Activated CD4-positive, alpha-beta T cell treated with anti-CD3 and anti-CD28 coated beads for 36 hours (primary cell): ENCODE measurements at regions not wholly inside any gene's neighbourhood (a gene's known extent, or its start where the extent isn't known, plus 50 kb on each side); places are given as distances from the start of the nearest gene placed in this dataset.

Experiments
- ATAC-seq: fragments of 200-7000 bp; cut with Tn5 transposase; one replicate; pipeline ENCODE4 v1.10.0; 2021; ENCODE audit warnings: mild to moderate bottlenecking, moderate library complexity
- CTCF ChIA-PET: fragments of 350-600 bp; sonication (Branson Sonifier 250); formaldehyde crosslinking; loops from one replicate; lab custom pipeline; 2021; ENCODE audit warnings: antibody characterized with exemption; lab: Charles Lee
- POLR2A ChIA-PET: fragments of 350-600 bp; sonication (Branson Sonifier 250); formaldehyde crosslinking; loops from one replicate; lab custom pipeline; 2021; ENCODE audit warnings: antibody characterized with exemption, inconsistent platforms; lab: Charles Lee
- DNase-seq: peaks from one replicate; pipeline ENCODE4 v3.0.0-alpha.2; 2020
- H3K27ac Mint-ChIP-seq: one replicate; pipeline ENCODE4 v1.8.0; 2021; ENCODE audit warnings: mixed read lengths
- H3K27me3 Mint-ChIP-seq: one replicate; pipeline ENCODE4 v1.8.0; 2021; ENCODE audit warnings: mixed read lengths
- H3K36me3 Mint-ChIP-seq: one replicate; pipeline ENCODE4 v1.8.0; 2021; ENCODE audit warnings: low read depth, mixed read lengths
- H3K4me1 Mint-ChIP-seq: one replicate; pipeline ENCODE4 v1.8.0; 2021; ENCODE audit warnings: mixed read lengths
- H3K4me3 Mint-ChIP-seq: one replicate; pipeline ENCODE4 v1.8.0; 2021; ENCODE audit warnings: mild to moderate bottlenecking, moderate library complexity, mixed read lengths
- H3K9me3 Mint-ChIP-seq: one replicate; pipeline ENCODE4 v1.8.0; 2021; ENCODE audit warnings: low read depth, mixed read lengths
- intact Hi-C, 2 experiments: fragments of 100-400 bp; cut with DNase I in 1 of 2; cut with micrococcal nuclease in 1 of 2; formaldehyde crosslinking; loops; one replicate each; pipeline versions ENCODE4 v1.14.2 to v1.15.1; 2022 to 2024; cut with DNase I, micrococcal nuclease

DNA sequence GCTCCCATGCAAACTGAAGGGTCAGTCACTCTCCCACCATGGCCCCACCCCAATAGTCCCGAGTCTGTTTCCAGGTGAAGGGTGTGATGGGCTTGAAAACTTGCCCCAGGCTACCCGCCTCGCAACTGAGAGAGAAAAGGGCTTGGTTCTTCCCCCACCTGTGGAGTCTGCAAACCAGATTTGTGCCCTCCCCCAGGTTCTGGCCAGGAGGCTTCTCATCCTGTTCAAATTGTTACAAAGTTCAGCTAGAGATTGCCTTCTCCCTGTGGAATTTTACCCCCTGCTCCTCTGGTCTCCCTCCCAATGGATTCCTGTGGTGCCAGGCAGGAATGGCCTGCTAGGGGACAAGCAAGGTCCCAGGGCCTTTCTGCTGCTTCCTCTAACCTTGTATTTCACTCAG is 93.1 kb upstream of the ACO1 start:
- CTCF ChIA-PET: interaction anchor here (0.7 kb wide), 1 partner anchor 19 kb away, joined by 3 read pairs; no protein-coding TSS in a partner anchor
- Mint-ChIP-seq H3K4me3 (no peak overlapping the region), H3K27ac (no peak overlapping the region), H3K4me1 (no peaks in the 10 kb centered on the region), H3K9me3 (no peaks in the 10 kb centered on the region), H3K27me3 (peaks cover 14% of the 10 kb centered on the region), H3K36me3 (no peaks in the 10 kb centered on the region)
- ATAC-seq (no peak), DNase-seq (no peak)
- intact Hi-C loops: no loop called here
- POLR2A ChIA-PET: no interaction called here

DNA sequence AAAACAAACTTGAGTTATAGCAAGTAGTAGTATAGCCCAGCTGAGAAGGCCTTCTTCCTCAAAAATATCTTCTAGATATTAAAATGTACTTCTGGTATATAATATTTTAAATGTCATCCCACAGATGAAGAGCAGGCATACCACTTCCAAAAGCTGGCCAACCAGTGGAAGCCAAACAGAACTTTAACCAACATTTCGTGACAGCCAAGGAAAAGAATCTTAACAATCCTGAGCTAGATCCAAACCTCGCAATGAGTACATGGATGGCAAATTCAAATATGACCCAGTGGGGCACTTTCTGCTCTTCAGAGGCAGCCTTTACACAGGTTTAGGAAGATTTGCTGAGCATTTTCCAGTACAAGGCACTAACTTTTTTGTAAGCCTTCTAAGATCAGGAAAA is 91.8 kb upstream of the ACO1 start:
- ChIA-PET POLR2A (no interaction called here), CTCF (no interaction called here)
- H3K9me3 Mint-ChIP-seq: no peaks in the 10 kb centered on the region
- H3K27me3 Mint-ChIP-seq: peaks cover 20% of the 10 kb centered on the region
- H3K36me3 Mint-ChIP-seq: no peaks in the 10 kb centered on the region
- no peaks in the 10 kb centered on the region for H3K4me1 Mint-ChIP-seq
- no peak overlapping the region for H3K27ac Mint-ChIP-seq
- intact Hi-C loops: no loop called here
- no peak for DNase-seq
- H3K4me3 Mint-ChIP-seq: no peak overlapping the region
- ATAC-seq: no peak

DNA sequence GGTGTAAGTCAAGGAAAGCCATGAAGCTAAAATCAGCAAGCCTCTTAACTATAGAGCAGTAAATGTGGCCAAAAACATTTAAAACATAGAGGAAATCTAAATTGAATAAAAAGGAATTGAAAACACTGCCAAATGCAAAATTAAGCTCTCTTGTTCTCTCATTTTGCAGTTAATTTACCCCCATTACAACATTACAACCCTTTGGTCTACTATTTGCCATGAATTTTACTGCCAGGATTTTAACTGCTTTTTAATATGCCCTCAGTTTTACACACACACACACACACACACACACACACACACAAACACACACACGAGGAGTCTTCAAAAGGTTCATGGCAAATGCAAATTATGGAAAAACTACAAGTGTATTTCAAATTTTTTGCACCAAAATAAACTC is 91.4 kb upstream of the ACO1 start:
- ATAC-seq (no peak), DNase-seq (no peak)
- peaks cover 21% of the 10 kb centered on the region for H3K27me3 Mint-ChIP-seq
- no peak overlapping the region for H3K27ac Mint-ChIP-seq
- no peaks in the 10 kb centered on the region for H3K36me3 Mint-ChIP-seq
- H3K4me3 Mint-ChIP-seq: no peak overlapping the region
- H3K9me3 Mint-ChIP-seq: no peaks in the 10 kb centered on the region
- CTCF ChIA-PET: no interaction called here
- H3K4me1 Mint-ChIP-seq: no peaks in the 10 kb centered on the region
- intact Hi-C loops: no loop called here
- POLR2A ChIA-PET: no interaction called here

DNA sequence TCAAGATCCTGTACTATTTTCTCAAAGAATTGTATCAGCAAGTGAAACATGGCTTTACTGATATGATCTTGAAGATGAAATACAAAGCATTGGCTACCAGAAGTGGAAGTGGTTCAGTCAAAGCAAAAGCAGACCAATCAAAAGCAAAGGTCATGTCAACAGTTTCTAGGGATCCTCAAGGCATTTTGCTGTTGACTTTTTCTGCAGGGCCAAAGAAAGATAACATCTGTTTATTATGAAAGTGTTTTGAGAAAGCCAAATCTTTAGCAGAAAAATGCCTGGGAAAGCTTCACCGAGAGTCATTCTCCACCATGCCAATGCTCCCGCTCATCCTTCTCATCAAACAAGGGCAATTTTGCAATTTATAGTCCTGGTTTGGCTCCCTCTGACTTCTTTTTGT is 90.3 kb upstream of the ACO1 start:
- Mint-ChIP-seq H3K27ac (no peak overlapping the region), H3K4me1 (no peaks in the 10 kb centered on the region), H3K27me3 (peaks cover 25% of the 10 kb centered on the region), H3K36me3 (no peaks in the 10 kb centered on the region), H3K4me3 (no peak overlapping the region), H3K9me3 (no peaks in the 10 kb centered on the region)
- ChIA-PET CTCF (no interaction called here), POLR2A (no interaction called here)
- ATAC-seq: no peak
- DNase-seq: no peak
- intact Hi-C loops: no loop called here

DNA sequence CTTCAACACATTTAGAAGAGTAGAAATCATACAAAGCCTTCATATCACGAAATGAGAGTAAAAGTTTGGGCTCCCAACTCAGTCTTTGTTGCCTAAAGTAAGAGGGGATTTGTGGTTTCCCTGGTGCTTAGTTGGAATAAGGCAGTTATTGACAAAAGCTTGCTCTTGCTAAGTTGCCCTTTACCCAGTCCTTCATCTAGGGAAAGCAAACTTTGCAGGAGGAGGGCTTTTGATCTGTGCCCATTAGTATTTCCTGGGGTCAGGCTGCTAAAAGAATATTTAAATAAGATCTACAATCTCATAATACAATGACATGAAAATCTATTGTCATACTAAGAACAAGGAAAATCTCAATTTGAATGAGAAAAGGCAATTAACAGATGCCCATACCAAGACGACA is 84.1 kb upstream of the ACO1 start:
- H3K4me3 Mint-ChIP-seq: no peak overlapping the region
- ChIA-PET POLR2A (no interaction called here), CTCF (interaction anchor here (0.6 kb wide), 1 partner anchor 35 kb away, joined by 3 read pairs; no protein-coding TSS in a partner anchor)
- peaks cover 16% of the 10 kb centered on the region for H3K27me3 Mint-ChIP-seq
- H3K36me3 Mint-ChIP-seq: no peaks in the 10 kb centered on the region
- no peaks in the 10 kb centered on the region for H3K9me3 Mint-ChIP-seq
- DNase-seq: no peak
- H3K27ac Mint-ChIP-seq: no peak overlapping the region
- no peaks in the 10 kb centered on the region for H3K4me1 Mint-ChIP-seq
- ATAC-seq: no peak
- intact Hi-C loops: no loop called here

DNA sequence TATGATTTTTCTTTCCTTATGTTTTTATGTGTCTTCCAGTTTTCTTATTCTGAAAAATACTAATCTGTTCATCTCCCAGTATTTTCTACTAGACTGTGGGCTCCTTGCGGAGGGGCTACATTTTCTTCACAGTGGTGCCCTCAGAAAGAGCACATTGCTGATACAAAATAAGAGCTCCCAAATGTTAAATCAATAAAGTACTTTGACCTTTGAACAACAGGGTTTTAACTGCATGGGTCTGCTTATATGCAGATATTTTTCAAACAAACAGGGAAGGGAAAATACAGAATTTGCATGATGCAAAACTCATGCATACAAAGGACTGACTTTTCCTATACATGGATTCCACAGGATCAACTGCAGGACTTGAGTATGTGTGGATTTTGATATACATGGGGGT is 79.9 kb upstream of the ACO1 start:
- no peak for DNase-seq
- Mint-ChIP-seq H3K4me1 (no peaks in the 10 kb centered on the region), H3K27ac (no peak overlapping the region), H3K36me3 (no peaks in the 10 kb centered on the region), H3K27me3 (peaks cover 11% of the 10 kb centered on the region), H3K4me3 (no peak overlapping the region), H3K9me3 (no peaks in the 10 kb centered on the region)
- POLR2A ChIA-PET: no interaction called here
- CTCF ChIA-PET: no interaction called here
- ATAC-seq: no peak
- intact Hi-C loops: no loop called here

DNA sequence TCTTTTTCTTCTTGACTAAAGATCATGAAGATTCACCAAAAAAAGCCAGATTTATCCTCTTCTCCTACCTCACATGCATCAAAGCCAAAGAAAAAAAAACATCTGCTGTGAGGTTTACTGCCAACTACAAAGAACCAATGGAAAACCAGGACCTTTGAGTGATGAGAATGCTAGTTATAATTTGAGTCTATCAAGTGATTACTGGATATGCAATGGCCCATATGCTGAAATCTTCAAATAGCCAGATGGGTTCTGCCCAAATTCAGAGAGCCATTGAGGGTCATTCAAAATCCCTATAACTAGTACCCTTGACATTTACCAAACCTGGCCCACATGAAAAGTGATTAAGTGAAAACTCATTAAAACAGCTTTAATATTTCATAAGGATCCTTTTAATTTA is 78.4 kb upstream of the ACO1 start:
- H3K4me3 Mint-ChIP-seq: no peak overlapping the region
- DNase-seq: no peak
- CTCF ChIA-PET: no interaction called here
- ATAC-seq: no peak
- H3K27ac Mint-ChIP-seq: no peak overlapping the region
- H3K36me3 Mint-ChIP-seq: no peaks in the 10 kb centered on the region
- POLR2A ChIA-PET: no interaction called here
- intact Hi-C loops: no loop called here
- peaks cover 9% of the 10 kb centered on the region for H3K27me3 Mint-ChIP-seq
- no peaks in the 10 kb centered on the region for H3K9me3 Mint-ChIP-seq
- H3K4me1 Mint-ChIP-seq: no peaks in the 10 kb centered on the region

DNA sequence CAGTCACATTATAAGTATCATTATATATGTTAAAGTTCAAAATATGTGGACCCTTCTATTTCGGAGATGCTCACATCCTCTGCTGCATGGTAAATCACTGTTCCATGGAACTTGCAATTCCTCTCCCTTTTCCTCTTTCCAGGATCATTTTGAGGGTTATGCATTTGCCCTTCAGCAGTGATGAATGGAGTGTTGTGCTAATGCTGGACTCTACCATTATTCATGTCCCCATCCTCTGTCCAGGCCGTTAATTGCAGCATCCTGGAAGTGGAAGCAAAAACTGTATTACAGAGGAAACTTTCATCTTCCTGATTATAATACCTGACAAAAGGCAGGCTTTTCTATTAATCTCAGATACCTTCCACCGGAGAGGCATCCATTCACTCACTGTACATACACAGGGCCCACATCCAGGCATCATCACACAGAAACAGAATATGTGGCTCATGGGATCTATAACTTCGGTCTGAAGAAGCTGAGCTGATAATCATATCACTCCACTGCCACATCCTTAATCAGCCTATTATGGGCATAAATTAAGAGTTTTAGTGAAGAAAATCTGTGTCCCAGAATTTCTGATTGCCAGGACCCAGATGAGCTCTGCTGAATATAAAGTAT is 65.0 kb upstream of the ACO1 start:
- H3K4me1 Mint-ChIP-seq: no peaks in the 10 kb centered on the region
- ChIA-PET CTCF (no interaction called here), POLR2A (no interaction called here)
- H3K4me3 Mint-ChIP-seq: no peak overlapping the region
- intact Hi-C loops: no loop called here
- no peak for DNase-seq
- H3K27me3 Mint-ChIP-seq: peaks cover 2% of the 10 kb centered on the region
- no peaks in the 10 kb centered on the region for H3K36me3 Mint-ChIP-seq
- H3K27ac Mint-ChIP-seq: no peak overlapping the region
- no peak for ATAC-seq
- peaks cover 5% of the 10 kb centered on the region for H3K9me3 Mint-ChIP-seq

DNA sequence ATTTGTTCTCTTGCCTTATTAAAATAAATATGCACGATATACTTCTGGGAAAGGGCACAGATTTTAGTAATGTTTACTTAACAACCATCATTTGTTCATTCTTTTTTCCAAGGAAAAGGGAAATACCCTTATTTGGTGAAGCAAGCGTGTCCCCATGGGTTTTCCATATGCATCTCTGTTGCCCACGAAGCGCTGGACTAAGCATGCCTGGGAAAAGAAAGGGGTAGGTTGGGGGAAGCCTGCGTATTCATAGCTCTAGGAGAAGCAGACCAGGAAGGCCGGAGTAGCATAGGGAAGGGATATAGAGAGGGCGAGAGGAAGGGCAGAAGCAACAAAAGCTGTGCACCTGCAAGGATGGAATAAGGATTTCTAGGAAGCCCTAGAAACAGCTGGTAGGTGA is 61.8 kb upstream of the ACO1 start:
- no peak for ATAC-seq
- H3K9me3 Mint-ChIP-seq: no peaks in the 10 kb centered on the region
- intact Hi-C loops: no loop called here

DNA sequence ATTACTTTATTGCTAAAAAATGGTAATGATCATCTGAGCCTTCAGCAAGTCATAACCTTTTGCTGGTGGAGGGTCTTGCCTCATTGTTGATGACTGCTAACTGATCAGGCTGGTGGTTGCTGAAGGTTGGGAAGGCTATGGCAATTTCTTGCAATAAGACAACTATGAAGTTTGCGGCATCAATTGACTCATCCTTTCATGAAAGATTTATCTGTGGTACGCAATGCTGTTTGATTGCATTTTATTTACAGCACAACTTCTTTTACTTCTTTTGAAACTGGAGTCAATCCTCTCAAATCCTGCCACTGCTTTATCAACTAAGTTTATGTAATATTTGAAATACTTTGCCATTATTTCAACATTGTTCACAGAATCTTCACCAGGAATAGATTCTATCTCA is 58.3 kb upstream of the ACO1 start:
- H3K9me3 Mint-ChIP-seq: no peaks in the 10 kb centered on the region
- H3K27ac Mint-ChIP-seq: no peak overlapping the region
- ATAC-seq (no peak), DNase-seq (no peak)
- POLR2A ChIA-PET: no interaction called here
- CTCF ChIA-PET: no interaction called here
- H3K4me1 Mint-ChIP-seq: no peaks in the 10 kb centered on the region
- H3K27me3 Mint-ChIP-seq: peaks cover 13% of the 10 kb centered on the region
- no peaks in the 10 kb centered on the region for H3K36me3 Mint-ChIP-seq
- no peak overlapping the region for H3K4me3 Mint-ChIP-seq
- intact Hi-C loops: no loop called here

More for the DNA sequence above, 61.8 kb upstream of the ACO1 start:
- ChIA-PET POLR2A (no interaction called here), CTCF (no interaction called here)
- Mint-ChIP-seq H3K4me1 (no peaks in the 10 kb centered on the region), H3K27me3 (peaks cover 10% of the 10 kb centered on the region), H3K36me3 (no peaks in the 10 kb centered on the region), H3K27ac (no peak overlapping the region), H3K4me3 (no peak overlapping the region)
- no peak for DNase-seq

DNA sequence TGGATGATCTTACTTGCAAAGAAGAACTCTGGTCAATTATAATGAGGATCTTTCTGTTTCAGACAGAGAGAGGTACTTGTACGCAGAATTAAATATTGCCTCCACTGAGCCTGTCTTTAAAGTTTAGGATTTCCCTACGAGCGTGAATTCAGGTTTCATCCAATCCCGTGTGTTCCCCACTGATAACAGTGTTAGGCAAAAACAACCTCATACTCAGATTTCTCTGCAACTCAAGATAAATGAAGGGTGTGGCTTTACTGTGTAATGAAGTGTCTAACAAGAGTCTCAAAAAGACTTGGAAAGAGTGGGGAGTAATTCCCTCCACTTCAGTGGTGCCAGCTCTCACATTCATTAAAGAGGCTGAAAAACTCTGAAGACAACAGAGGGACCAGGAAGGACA is 53.2 kb upstream of the ACO1 start:
- H3K27me3 Mint-ChIP-seq: peaks cover 24% of the 10 kb centered on the region
- no peak overlapping the region for H3K27ac Mint-ChIP-seq
- intact Hi-C loops: loop anchor here in 1 of 2 experiments (10.0 kb wide), 1 partner anchor 56 kb away; no protein-coding TSS in a partner anchor
- ChIA-PET CTCF (no interaction called here), POLR2A (no interaction called here)
- H3K36me3 Mint-ChIP-seq: no peaks in the 10 kb centered on the region
- ATAC-seq (no peak), DNase-seq (no peak)
- H3K4me3 Mint-ChIP-seq: no peak overlapping the region
- H3K9me3 Mint-ChIP-seq: no peaks in the 10 kb centered on the region
- no peaks in the 10 kb centered on the region for H3K4me1 Mint-ChIP-seq

DNA sequence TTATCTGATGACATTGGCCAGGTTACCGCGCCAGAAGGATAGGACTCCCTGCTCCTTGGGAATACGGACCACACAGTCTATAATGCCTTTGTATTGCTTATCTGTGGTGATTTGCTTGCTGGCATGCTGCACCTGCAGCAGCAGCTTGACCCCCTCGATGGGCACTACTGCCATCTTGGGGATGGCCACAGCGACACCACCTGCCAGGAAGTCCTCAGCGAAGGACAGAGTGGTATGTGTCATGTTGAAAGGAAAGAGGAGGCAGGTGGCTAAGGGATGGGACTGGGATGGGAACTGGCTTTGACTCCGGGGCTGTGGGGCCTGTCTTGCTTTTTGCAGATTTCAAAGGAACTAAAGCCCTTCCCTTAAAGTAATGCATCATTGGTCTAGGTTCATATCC is 50.3 kb upstream of the ACO1 start:
- Mint-ChIP-seq H3K4me1 (no peaks in the 10 kb centered on the region), H3K4me3 (no peak overlapping the region), H3K9me3 (no peaks in the 10 kb centered on the region), H3K27me3 (peaks cover 15% of the 10 kb centered on the region), H3K27ac (no peak overlapping the region), H3K36me3 (no peaks in the 10 kb centered on the region)
- no peak for ATAC-seq
- ChIA-PET CTCF (no interaction called here), POLR2A (no interaction called here)
- DNase-seq: no peak
- intact Hi-C loops: loop anchor here in 1 of 2 experiments (10.0 kb wide), 1 partner anchor 59 kb away; no protein-coding TSS in a partner anchor
